Stomach (tissue), 8 donors: ENCODE measurements at regions not wholly inside any gene's neighbourhood (a gene's known extent, or its start where the extent isn't known, plus 50 kb on each side); places are given as distances from the start of the nearest gene placed in this dataset.

ENCODE experiments used
- DNase-seq, 2 donors: peaks; one replicate each; pipeline versions ENCODE4 v3.0.0 to v3.0.0-alpha.2; 2013 to 2019
- H3K27ac ChIP-seq, 5 donors: fragments of 200-600 bp in 4 of 5; sonication (generic) in 4 of 5; one replicate each; pipeline ENCODE4 v1.5.1; 2013 to 2019; ENCODE audit warnings: mild to moderate bottlenecking in 1 of 5, moderate library complexity in 1 of 5
- H3K27me3 ChIP-seq, 3 donors: fragments of 200-600 bp; sonication (generic); one replicate each; pipeline ENCODE4 v1.5.1; 2017 to 2019; ENCODE audit warnings: mixed run types in 1 of 3
- H3K36me3 ChIP-seq, 4 donors: fragments of 200-600 bp; sonication (generic); 1 replicate in 3 of 4; 2 replicates in 1 of 4; pipeline ENCODE4 v1.5.1; 2016 to 2019
- H3K4me1 ChIP-seq, 4 donors: fragments of 200-600 bp; sonication (generic); one replicate each; pipeline ENCODE4 v1.5.1; 2016 to 2019
- H3K4me3 ChIP-seq, 4 donors: fragments of 200-600 bp; sonication (generic) in 3 of 4; one replicate each; pipeline ENCODE4 v1.5.1; 2016 to 2019; ENCODE audit warnings: mild to moderate bottlenecking in 1 of 4
- H3K9me3 ChIP-seq, 4 donors: fragments of 200-600 bp; sonication (generic); one replicate each; pipeline ENCODE4 v1.5.1; 2016 to 2019
- CTCF ChIP-seq, 7 experiments: fragments of 450-650 bp in 4 of 7; fragments of 200-600 bp in 3 of 7; sonication (generic) in 3 of 7; IDR thresholded peaks; one replicate each; pipeline ENCODE4 v1.5.1; 2016 to 2019; ENCODE audit warnings: antibody characterized with exemption in 7 of 7, control low read depth in 2 of 7, mild to moderate bottlenecking in 1 of 7
- EP300 ChIP-seq: sonication (generic); formaldehyde crosslinking; IDR thresholded peaks from one replicate; pipeline ENCODE4 v1.6.1; 2017; ENCODE audit warnings: antibody characterized with exemption
- POLR2A ChIP-seq, 4 donors: fragments of 450-650 bp; IDR thresholded peaks; one replicate each; pipeline ENCODE4 v1.6.1; 2016; ENCODE audit warnings: antibody characterized with exemption in 4 of 4, control low read depth in 2 of 4, mild to moderate bottlenecking in 1 of 4, moderate library complexity in 1 of 4
- POLR2AphosphoS5 ChIP-seq, 3 donors: sonication (generic); formaldehyde crosslinking; IDR thresholded peaks; one replicate each; pipeline ENCODE4 v1.6.1; 2016; ENCODE audit warnings: antibody characterized with exemption in 3 of 3
- WGBS, 5 donors: extraction: QIAGEN DNeasy Blood & Tissue Kit in 3 of 5; methylation state at CpG; one replicate each; pipeline versions ENCODE4 v1.1.5 to v1.1.7; 2013 to 2018; 5-methylcytosine and 5-hydroxymethylcytosine counted together
- intact Hi-C: fragments of 100-400 bp; cut with DNase I; formaldehyde crosslinking; loops from one replicate; pipeline ENCODE4 v1.15.1; 2023; ENCODE audit warnings: low total_unique reads
- donor health status: healthy with polysubstance abuse.
- donor health status: Bipolar disorder and iron deficiency.
- donor health status: healthy.

- intact Hi-C loops, result no loop called here
- TF ChIP-seq POLR2AphosphoS5 (IDR thresholded peaks at IDR 0.05) (no peak), EP300 (no peak), CTCF (IDR thresholded peaks at IDR 0.05) (no peak), POLR2A (IDR thresholded peaks at IDR 0.05) (no peak)
- Histone ChIP-seq H3K27me3 (no peaks in the 10 kb centered on the region), H3K9me3 (peaks cover 6 to 79% (median 54%) of the 10 kb centered on the region in 4 donors), H3K4me3 (no peak overlapping the region), H3K27ac (no peak overlapping the region), H3K36me3 (no peaks in the 10 kb centered on the region), H3K4me1 (no peaks in the 10 kb centered on the region)
- peak in 1 of 2 donors; percentile 9 for DNase-seq
- 66 to 85% (median 79%) methylated on average over 2 to 3 of the region's 3 CpGs for WGBS, 5 donors
Measured at GRCh38 chr7:57210212-57210611, 78.0 kb upstream of the ZNF479 start.

GRCh38 chr7:57210871-57211270, 78.6 kb upstream of the ZNF479 start:
- TF ChIP-seq CTCF (IDR thresholded peaks at IDR 0.05) (no peak), POLR2AphosphoS5 (IDR thresholded peaks at IDR 0.05) (no peak), POLR2A (IDR thresholded peaks at IDR 0.05) (no peak), EP300 (no peak)
- H3K36me3 ChIP-seq, result no peaks in the 10 kb centered on the region
- intact Hi-C loops, result no loop called here
- H3K27ac ChIP-seq, result no peak overlapping the region
- no peaks in the 10 kb centered on the region for H3K27me3 ChIP-seq
- H3K9me3 ChIP-seq, result peaks cover 6 to 85% (median 58%) of the 10 kb centered on the region in 4 donors
- 43 to 60% (median 54%) methylated on average over 5 of the region's 5 CpGs for whole genome bisulfite sequencing, 5 donors
- DNase-seq, result peak in 1 of 2 donors; percentile 3
- H3K4me1 ChIP-seq, result no peaks in the 10 kb centered on the region
- H3K4me3 ChIP-seq, result no peak overlapping the region

GRCh38 chr7:57211428-57212100, 79.3 kb upstream of the ZNF479 start:
- 59 to 75% (median 71%) methylated on average over 10 to 14 of the region's 14 CpGs for WGBS, 5 donors
- H3K36me3 ChIP-seq, result no peaks in the 10 kb centered on the region
- H3K4me1 ChIP-seq, result no peaks in the 10 kb centered on the region
- no peak overlapping the region for H3K27ac ChIP-seq
- no peak for TF ChIP-seq EP300
- no peak for TF ChIP-seq POLR2A (IDR thresholded peaks at IDR 0.05)
- TF ChIP-seq POLR2AphosphoS5 (IDR thresholded peaks at IDR 0.05), result no peak
- TF ChIP-seq CTCF (IDR thresholded peaks at IDR 0.05), result no peak
- no peaks in the 10 kb centered on the region for H3K27me3 ChIP-seq
- intact Hi-C loops, result no loop called here
- H3K9me3 ChIP-seq, result peaks cover 6 to 92% (median 63%) of the 10 kb centered on the region in 4 donors
- DNase-seq, result peak in 1 of 2 donors; percentile 2
- no peak overlapping the region for H3K4me3 ChIP-seq

GRCh38 chr7:57215423-57215822, 83.2 kb upstream of the ZNF479 start:
- peaks cover 3 to 99% (median 79%) of the 10 kb centered on the region in 4 donors for H3K9me3 ChIP-seq
- 62 to 87% (median 76%) methylated on average over 9 of the region's 9 CpGs for WGBS, 5 donors
- DNase-seq, result no peak
- no peak for TF ChIP-seq CTCF (IDR thresholded peaks at IDR 0.05)
- no peak for TF ChIP-seq EP300
- no peak for TF ChIP-seq POLR2AphosphoS5 (IDR thresholded peaks at IDR 0.05)
- H3K4me3 ChIP-seq, result no peak overlapping the region
- H3K36me3 ChIP-seq, result no peaks in the 10 kb centered on the region
- H3K27me3 ChIP-seq, result no peaks in the 10 kb centered on the region
- intact Hi-C loops, result no loop called here
- H3K4me1 ChIP-seq, result no peaks in the 10 kb centered on the region
- no peak overlapping the region for H3K27ac ChIP-seq
